OCI-LY7 (cell line): ENCODE measurements at regions not wholly inside any gene's neighbourhood (a gene's known extent, or its start where the extent isn't known, plus 50 kb on each side); places are given as distances from the start of the nearest gene placed in this dataset.

Experiments
- EZH2phosphoT487 ChIP-seq: fragments of 200-600 bp; sonication (generic); IDR thresholded peaks from 2 replicates; pipeline ENCODE4 v1.6.1; 2018; ENCODE audit warnings: low read depth, borderline replicate concordance, mild to moderate bottlenecking, mixed run types, antibody characterized with exemption, low read length, moderate library complexity, mixed read lengths
- TF ChIP-seq, protein P1 (sequence below): fragments of 200-600 bp; sonication (generic); conservative IDR thresholded peaks from 2 replicates; pipeline ENCODE4 v1.5.1; 2014; ENCODE audit warnings: mild to moderate bottlenecking, antibody characterized with exemption, low read length, moderate library complexity, mixed read lengths

DNA sequence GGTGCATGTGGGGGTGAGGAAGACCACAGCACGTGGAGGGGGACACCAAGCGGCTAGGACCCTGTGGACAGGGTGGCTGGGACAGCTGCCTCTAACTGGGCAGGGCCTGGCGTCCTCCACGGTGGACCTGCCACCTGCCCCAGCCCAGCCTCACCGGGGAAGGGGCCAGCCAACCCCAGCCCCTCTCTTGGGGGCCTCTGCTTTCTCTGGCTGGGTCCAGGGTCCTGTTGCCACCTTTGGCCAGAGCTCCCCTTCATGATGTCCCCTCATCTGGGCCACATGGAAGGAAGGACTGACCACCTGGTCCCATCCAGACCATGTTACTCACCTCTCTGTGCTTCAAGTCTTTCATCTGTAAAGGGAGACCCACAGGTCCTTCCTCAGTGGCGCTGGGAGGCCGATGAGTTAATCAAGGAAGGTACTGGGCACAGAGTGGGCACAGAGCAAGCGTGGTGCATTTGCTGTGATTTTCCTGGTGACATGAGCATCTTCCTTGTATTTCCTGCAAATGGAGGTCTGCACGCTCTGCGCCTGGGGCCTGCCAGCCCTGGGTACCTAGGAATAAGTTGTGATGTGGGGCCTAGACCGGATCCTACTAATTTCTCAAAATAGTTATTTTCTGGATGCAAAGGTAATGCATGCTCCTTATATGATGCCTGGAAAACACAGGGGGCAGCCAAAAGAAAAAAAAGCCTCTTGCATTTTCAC is 538.4 kb downstream of the TBC1D22A start:
- TF ChIP-seq, protein P1, sequence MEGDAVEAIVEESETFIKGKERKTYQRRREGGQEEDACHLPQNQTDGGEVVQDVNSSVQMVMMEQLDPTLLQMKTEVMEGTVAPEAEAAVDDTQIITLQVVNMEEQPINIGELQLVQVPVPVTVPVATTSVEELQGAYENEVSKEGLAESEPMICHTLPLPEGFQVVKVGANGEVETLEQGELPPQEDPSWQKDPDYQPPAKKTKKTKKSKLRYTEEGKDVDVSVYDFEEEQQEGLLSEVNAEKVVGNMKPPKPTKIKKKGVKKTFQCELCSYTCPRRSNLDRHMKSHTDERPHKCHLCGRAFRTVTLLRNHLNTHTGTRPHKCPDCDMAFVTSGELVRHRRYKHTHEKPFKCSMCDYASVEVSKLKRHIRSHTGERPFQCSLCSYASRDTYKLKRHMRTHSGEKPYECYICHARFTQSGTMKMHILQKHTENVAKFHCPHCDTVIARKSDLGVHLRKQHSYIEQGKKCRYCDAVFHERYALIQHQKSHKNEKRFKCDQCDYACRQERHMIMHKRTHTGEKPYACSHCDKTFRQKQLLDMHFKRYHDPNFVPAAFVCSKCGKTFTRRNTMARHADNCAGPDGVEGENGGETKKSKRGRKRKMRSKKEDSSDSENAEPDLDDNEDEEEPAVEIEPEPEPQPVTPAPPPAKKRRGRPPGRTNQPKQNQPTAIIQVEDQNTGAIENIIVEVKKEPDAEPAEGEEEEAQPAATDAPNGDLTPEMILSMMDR = no peak
- TF ChIP-seq EZH2phosphoT487 = no peak
